Body of pancreas (tissue), 4 donors: ENCODE measurements at regions not wholly inside any gene's neighbourhood (a gene's known extent, or its start where the extent isn't known, plus 50 kb on each side); places are given as distances from the start of the nearest gene placed in this dataset.

Experiments
- CTCF ChIP-seq, 7 experiments: fragments of 450-650 bp in 4 of 7; fragments of 200-600 bp in 3 of 7; sonication (generic) in 3 of 7; IDR thresholded peaks; one replicate each; pipeline ENCODE4 v1.5.1; 2016 to 2019; ENCODE audit warnings: antibody characterized with exemption in 7 of 7
- POLR2A ChIP-seq, 3 donors: fragments of 450-650 bp; IDR thresholded peaks; one replicate each; pipeline ENCODE4 v1.6.1; 2016; ENCODE audit warnings: antibody characterized with exemption in 3 of 3, mild to moderate bottlenecking in 2 of 3

- TF ChIP-seq CTCF (IDR thresholded peaks at IDR 0.05) (no peak), POLR2A (IDR thresholded peaks at IDR 0.05) (no peak)
Observed at GRCh38 chr12:14043776-14044175, 62.4 kb upstream of the GRIN2B start.
